ENCODE measurements at regions not wholly inside any gene's neighbourhood (a gene's known extent, or its start where the extent isn't known, plus 50 kb on each side); places are given as distances from the start of the nearest gene placed in this dataset.

DNA sequence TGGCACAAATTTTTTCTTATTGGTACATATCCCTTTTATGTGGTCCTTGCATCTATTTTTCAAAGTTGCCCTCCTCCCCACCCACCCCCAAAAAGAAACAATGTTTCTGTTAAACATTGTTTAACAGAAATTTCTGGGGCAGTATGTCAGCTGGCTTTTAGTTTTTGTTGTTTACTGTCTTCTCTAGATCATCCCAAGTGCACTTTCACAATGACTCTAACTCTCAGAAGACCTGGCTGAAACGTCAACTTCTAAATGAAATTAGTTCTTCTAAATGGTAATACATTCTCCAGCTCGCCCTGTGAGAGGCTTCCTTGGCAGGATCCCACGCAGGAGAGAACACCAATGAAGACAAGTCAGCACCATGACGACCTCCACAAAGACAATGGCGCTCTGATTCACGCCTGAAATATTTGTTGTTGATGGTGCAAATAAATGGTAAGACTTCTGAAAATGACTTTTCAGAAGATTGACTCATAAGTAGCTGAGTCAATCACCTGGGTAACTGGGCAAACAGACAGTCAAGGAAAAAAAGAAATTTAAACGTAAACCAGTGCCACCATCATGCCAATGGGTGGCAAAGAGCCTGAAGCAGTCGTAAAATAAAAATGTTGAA is 293.7 kb downstream of the FZD1 start:
- TF ChIP-seq, protein P1, sequence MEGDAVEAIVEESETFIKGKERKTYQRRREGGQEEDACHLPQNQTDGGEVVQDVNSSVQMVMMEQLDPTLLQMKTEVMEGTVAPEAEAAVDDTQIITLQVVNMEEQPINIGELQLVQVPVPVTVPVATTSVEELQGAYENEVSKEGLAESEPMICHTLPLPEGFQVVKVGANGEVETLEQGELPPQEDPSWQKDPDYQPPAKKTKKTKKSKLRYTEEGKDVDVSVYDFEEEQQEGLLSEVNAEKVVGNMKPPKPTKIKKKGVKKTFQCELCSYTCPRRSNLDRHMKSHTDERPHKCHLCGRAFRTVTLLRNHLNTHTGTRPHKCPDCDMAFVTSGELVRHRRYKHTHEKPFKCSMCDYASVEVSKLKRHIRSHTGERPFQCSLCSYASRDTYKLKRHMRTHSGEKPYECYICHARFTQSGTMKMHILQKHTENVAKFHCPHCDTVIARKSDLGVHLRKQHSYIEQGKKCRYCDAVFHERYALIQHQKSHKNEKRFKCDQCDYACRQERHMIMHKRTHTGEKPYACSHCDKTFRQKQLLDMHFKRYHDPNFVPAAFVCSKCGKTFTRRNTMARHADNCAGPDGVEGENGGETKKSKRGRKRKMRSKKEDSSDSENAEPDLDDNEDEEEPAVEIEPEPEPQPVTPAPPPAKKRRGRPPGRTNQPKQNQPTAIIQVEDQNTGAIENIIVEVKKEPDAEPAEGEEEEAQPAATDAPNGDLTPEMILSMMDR (IDR thresholded peaks at IDR 0.05 in 4 of 5, conservative IDR thresholded peaks at IDR 0.05 in 1 of 5) = no peak
- no peak for TF ChIP-seq POLR2A (IDR thresholded peaks at IDR 0.05)
